ENCODE measurements at regions not wholly inside any gene's neighbourhood (a gene's known extent, or its start where the extent isn't known, plus 50 kb on each side); places are given as distances from the start of the nearest gene placed in this dataset.
"Not testable (repeated sequence)": the region's sequence is repeated elsewhere in the genome, so short reads cannot be mapped to it uniquely, and the experiment has no call there.

DNA sequence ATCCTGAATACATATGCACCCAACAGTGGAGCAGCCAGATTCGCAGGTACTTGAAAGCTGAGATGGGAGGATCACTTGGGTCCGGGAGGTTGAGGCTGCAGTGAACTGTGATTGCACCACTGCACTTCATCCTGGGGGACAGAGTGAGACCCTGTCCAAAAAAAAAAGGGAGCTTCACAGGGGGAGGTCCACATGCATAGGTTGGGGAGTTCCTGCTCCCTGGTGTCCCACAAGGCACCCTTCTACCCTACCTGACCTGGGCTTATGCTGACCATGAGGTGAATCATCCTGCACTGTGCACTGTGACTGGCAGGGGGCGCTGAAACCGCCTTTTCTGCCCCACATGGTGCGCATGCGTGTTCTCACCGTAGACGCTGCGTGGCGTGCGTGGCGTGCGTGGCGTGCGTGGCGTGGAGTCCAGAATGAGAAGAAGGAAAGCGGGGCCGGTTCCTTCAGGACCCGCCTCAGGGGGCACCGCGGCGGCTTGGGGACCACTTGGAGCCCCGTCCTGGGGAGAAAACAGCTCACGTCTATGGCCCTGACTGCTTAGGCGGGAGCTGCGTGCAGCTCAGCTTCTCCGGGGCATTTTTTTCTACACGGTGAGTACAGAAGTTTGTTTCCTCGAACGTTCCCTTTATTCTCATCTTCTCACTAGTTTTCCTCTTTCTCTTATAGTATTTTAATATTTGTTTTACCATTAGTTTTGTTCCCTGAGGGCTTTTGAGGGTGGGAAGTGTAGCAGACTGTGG is 116.6 kb upstream of the GRK3 start:
- peak in 5 of 6 donors; percentile 77 to 97 (median 84) for DNase-seq (ENCODE audit: low read depth in 4 of 6, low spot score in 6 of 6)
- 3% methylated on average over 24 of the region's 30 CpGs for WGBS (ENCODE audit: insufficient coverage)
- no peaks in the 10 kb centered on the region for H3K27me3 ChIP-seq (ENCODE audit: control insufficient read depth, insufficient read depth, low read length)
- peaks cover 6% of the 10 kb centered on the region for H3K36me3 ChIP-seq (ENCODE audit: control insufficient read depth, insufficient read depth, low read length)
- H3K27ac ChIP-seq (ENCODE audit: low read depth, low read length) = peak overlapping the region; percentile 31
- peak overlapping the region; percentile 68 for H3K4me3 ChIP-seq (ENCODE audit: low read depth, low read length)
- H3K9me3 ChIP-seq (ENCODE audit: control insufficient read depth, insufficient read depth, low read length) = no peaks in the 10 kb centered on the region
- peaks cover 14% of the 10 kb centered on the region for H3K4me1 ChIP-seq (ENCODE audit: control insufficient read depth, insufficient read depth, low read length)

DNA sequence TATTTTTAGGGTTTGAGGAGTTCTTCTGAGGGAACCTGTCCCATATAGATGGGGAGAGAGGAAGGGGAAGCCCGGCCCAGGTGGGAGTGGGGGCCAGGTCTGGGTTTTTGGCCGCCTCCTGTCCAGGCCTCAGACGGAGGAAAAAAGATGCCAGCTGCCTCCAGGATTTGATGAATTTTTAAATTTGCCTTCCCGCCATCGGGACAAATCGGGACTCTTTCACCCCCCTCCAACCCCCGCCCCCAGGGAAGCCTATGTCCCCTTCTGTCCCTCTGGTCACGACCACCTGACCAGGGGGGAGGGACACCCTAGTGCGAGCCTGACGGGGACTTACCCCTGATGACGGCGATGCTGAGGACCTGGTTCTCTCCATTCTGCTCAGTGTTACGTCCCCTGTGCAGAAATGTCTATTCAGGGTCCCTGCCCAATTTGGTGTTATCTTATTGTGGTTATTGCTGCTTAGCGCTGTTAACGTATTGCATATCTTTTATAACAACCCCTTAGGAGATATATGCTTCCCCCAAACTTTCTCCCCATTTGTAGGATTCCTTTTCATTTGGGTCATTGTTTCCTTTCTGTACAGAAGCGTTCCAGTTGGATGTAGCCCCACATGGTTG is 115.9 kb upstream of the GRK3 start:
- H3K27ac ChIP-seq (ENCODE audit: low read depth, low read length) = no peak overlapping the region
- peaks cover 11% of the 10 kb centered on the region for H3K36me3 ChIP-seq (ENCODE audit: control insufficient read depth, insufficient read depth, low read length)
- H3K4me3 ChIP-seq (ENCODE audit: low read depth, low read length) = peak overlapping the region; percentile 68
- H3K27me3 ChIP-seq (ENCODE audit: control insufficient read depth, insufficient read depth, low read length) = no peaks in the 10 kb centered on the region
- 0% methylated on average over 7 of the region's 16 CpGs for WGBS (ENCODE audit: insufficient coverage)
- H3K9me3 ChIP-seq (ENCODE audit: control insufficient read depth, insufficient read depth, low read length) = no peaks in the 10 kb centered on the region
- peak in 2 of 6 donors; percentile 12 to 16 for DNase-seq (ENCODE audit: low read depth in 4 of 6, low spot score in 6 of 6)
- peaks cover 14% of the 10 kb centered on the region for H3K4me1 ChIP-seq (ENCODE audit: control insufficient read depth, insufficient read depth, low read length)

DNA sequence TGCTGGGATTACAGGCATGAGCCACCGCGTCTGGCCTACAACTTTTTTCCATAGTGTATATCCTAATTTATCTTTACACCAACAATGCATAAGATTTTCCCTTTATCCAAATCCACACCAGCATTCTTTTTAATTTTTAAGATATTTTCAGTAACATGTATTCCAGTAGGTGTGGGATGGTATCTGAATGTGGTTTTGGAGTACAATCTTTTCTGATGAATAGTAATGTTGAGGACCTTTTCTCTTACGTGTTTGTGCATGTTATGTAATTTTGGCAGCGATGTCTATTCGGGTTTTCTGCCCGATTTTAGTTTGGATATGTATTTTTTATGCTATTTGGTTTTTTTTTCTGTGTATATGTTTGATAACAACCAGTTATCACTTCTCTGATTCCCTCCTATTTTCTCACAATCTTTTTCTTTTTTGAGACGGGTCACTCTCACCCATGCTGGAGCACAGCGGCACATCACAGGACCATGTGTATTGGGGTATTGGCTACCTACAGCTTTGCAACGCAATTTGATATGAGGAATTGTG is 114.6 kb upstream of the GRK3 start:
- peaks cover 14% of the 10 kb centered on the region for H3K4me1 ChIP-seq (ENCODE audit: control insufficient read depth, insufficient read depth, low read length)
- no peak overlapping the region for H3K4me3 ChIP-seq (ENCODE audit: low read depth, low read length)
- no peak overlapping the region for H3K27ac ChIP-seq (ENCODE audit: low read depth, low read length)
- DNase-seq (ENCODE audit: low read depth in 4 of 6, low spot score in 6 of 6) = no peak
- no peaks in the 10 kb centered on the region for H3K27me3 ChIP-seq (ENCODE audit: control insufficient read depth, insufficient read depth, low read length)
- H3K9me3 ChIP-seq (ENCODE audit: control insufficient read depth, insufficient read depth, low read length) = no peaks in the 10 kb centered on the region
- WGBS (ENCODE audit: insufficient coverage) = 100% methylated on average over 1 of the region's 9 CpGs
- peaks cover 12% of the 10 kb centered on the region for H3K36me3 ChIP-seq (ENCODE audit: control insufficient read depth, insufficient read depth, low read length)

DNA sequence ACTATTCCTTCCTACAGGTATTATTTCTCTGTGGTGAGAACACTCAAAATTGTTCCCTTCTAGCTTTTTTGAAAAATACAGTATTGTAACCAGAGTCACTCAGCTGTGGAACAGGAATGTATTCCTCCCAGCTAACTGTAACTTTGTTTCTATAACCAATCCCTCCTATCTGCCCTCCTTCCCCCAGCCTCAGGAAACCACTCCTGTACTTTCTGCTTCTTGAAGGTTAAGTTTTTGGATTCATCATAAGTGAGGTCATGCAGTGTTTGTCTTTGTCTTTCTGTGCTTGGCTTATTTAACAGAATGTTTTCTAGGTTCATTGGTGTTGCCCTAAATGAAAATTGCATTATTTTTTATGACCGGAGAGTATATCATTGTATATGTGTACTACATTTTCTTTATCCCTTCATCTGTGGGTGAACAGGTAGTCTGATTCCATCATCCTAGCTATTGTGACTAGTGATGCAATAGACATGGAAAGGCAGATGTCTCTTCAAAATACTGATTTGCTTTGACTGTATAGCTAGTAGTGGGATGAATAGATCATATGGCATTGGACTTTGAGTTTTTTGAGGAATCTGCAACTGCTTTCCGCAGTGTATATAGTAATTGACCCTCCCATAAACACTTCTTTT is 112.9 kb upstream of the GRK3 start:
- no peaks in the 10 kb centered on the region for H3K9me3 ChIP-seq (ENCODE audit: control insufficient read depth, insufficient read depth, low read length)
- no peak for DNase-seq (ENCODE audit: low read depth in 4 of 6, low spot score in 6 of 6)
- no peaks in the 10 kb centered on the region for H3K27me3 ChIP-seq (ENCODE audit: control insufficient read depth, insufficient read depth, low read length)
- H3K4me1 ChIP-seq (ENCODE audit: control insufficient read depth, insufficient read depth, low read length) = peaks cover 14% of the 10 kb centered on the region
- no peak overlapping the region for H3K4me3 ChIP-seq (ENCODE audit: low read depth, low read length)
- H3K36me3 ChIP-seq (ENCODE audit: control insufficient read depth, insufficient read depth, low read length) = peaks cover 16% of the 10 kb centered on the region
- WGBS (ENCODE audit: insufficient coverage) = no CpG with 5 or more reads among the region's 2 CpGs
- H3K27ac ChIP-seq (ENCODE audit: low read depth, low read length) = no peak overlapping the region

DNA sequence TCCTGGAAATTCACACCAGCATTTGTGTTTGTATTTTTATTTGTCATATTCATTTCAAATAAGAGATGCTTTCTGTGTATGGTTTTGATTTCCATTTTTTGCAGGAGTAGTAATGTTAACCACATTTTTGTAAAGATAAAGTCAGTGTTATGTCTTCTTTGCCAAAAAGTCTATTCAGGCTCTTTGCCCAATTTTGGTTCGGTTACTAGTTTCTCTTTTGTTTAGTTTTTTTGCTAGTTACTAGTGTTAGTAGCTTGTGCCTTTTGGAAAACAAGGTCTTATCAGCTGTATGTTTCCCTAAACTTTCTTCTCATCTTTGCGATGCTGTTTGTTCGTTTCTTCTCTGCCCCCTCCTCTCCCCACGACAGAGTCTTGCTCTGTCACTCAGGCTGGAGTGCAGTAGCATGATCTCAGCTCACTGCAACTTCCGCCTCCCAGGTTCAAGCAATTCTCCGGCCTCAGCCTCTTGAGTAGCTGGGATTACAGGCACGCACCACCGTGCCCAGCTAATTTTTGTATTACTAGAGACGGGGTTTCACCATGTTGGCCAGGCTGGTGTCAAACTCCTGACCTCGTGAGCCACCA is 112.3 kb upstream of the GRK3 start:
- H3K4me1 ChIP-seq (ENCODE audit: control insufficient read depth, insufficient read depth, low read length) = peaks cover 11% of the 10 kb centered on the region
- H3K27ac ChIP-seq (ENCODE audit: low read depth, low read length) = no peak overlapping the region
- 83% methylated on average over 9 of the region's 10 CpGs for WGBS (ENCODE audit: insufficient coverage)
- peaks cover 18% of the 10 kb centered on the region for H3K36me3 ChIP-seq (ENCODE audit: control insufficient read depth, insufficient read depth, low read length)
- H3K4me3 ChIP-seq (ENCODE audit: low read depth, low read length) = no peak overlapping the region
- H3K27me3 ChIP-seq (ENCODE audit: control insufficient read depth, insufficient read depth, low read length) = no peaks in the 10 kb centered on the region
- H3K9me3 ChIP-seq (ENCODE audit: control insufficient read depth, insufficient read depth, low read length) = no peaks in the 10 kb centered on the region
- DNase-seq (ENCODE audit: low read depth in 4 of 6, low spot score in 6 of 6) = no peak

DNA sequence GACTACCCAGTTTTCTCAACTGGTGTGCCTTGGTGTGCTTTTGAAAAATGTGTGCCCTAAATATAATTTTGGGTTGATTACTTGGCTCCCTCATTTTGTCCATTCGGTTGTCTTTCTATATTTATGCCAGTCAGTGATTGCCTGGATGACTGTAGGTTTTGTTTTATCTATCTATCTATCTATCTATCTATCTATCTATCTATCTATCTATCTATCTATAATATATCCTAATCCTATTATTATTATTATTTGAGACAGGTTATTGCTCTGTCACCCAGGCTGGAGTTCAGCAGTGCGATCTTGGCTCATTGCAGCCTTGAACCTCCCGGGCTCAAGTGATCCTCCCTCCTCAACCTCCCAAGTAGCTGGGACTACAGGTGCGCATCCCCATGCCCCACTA is 111.4 kb upstream of the GRK3 start:
- Histone ChIP-seq H3K36me3 (ENCODE audit: control insufficient read depth, insufficient read depth, low read length) (peaks cover 22% of the 10 kb centered on the region), H3K27ac (ENCODE audit: low read depth, low read length) (no peak overlapping the region), H3K4me1 (ENCODE audit: control insufficient read depth, insufficient read depth, low read length) (peaks cover 5% of the 10 kb centered on the region), H3K9me3 (ENCODE audit: control insufficient read depth, insufficient read depth, low read length) (no peaks in the 10 kb centered on the region), H3K27me3 (ENCODE audit: control insufficient read depth, insufficient read depth, low read length) (no peaks in the 10 kb centered on the region), H3K4me3 (ENCODE audit: low read depth, low read length) (no peak overlapping the region)
- no peak for DNase-seq (ENCODE audit: low read depth in 4 of 6, low spot score in 6 of 6)
- no CpG with 5 or more reads among the region's 4 CpGs for WGBS (ENCODE audit: insufficient coverage)

DNA sequence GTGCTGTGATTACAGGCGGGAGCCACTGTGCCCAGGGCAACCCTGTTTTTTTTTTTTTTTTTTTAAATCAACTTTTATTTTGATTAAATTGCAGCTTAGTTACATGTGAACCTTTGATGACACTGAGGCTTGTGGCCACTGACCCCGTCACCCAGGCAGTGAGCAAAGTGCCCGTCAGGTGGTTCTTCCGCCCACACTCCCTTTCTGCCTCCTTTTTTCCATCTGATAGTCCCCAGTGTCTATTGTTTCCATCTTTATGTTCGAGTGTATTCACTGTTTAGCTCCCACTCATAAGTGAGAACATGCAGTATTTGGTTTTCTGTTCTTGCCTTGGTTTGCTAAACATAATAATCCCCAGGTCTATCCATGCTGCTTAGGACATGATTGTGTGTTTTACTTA is 110.9 kb upstream of the GRK3 start:
- no peak overlapping the region for H3K4me3 ChIP-seq (ENCODE audit: low read depth, low read length)
- peaks cover 5% of the 10 kb centered on the region for H3K4me1 ChIP-seq (ENCODE audit: control insufficient read depth, insufficient read depth, low read length)
- no peaks in the 10 kb centered on the region for H3K9me3 ChIP-seq (ENCODE audit: control insufficient read depth, insufficient read depth, low read length)
- no peak overlapping the region for H3K27ac ChIP-seq (ENCODE audit: low read depth, low read length)
- H3K36me3 ChIP-seq (ENCODE audit: control insufficient read depth, insufficient read depth, low read length) = peaks cover 22% of the 10 kb centered on the region
- no peaks in the 10 kb centered on the region for H3K27me3 ChIP-seq (ENCODE audit: control insufficient read depth, insufficient read depth, low read length)
- 97% methylated on average over 3 of the region's 5 CpGs for WGBS (ENCODE audit: insufficient coverage)
- DNase-seq (ENCODE audit: low read depth in 4 of 6, low spot score in 6 of 6) = no peak

DNA sequence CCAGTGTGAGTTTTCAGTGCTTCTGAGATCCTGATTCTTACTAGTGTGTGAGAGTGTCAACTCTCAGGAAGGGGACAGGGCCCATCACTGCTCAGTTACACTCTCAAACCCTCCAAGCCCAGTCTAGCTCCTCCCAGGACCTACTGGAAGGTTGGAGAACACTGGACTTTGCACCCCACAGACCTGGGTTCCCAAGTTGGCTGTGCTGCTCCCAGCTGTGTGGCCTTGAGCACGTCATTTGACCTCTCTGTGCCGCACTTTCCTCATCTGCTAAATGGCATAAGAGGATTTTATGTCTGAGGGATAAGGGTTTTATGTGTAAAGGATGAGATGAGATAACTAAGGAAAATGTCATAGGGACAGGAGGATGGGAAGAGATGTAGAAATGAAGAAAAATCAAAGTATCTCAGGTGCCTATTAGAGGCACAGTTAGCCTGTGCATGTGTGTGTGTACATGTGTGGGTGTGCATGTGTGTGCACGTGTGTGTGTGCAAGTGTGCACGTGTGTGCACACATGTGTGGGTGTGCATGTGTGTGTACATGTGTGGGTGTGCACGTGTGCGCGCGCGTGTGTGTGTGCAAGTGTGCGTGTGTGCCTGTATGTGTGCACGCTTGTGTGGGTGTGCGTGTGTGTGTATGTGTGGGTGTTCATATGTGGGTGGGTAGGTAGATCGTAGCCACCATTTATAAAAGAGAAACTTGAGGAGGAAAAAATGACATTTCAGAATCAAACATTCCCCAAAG is 108.0 kb upstream of the GRK3 start:
- H3K36me3 ChIP-seq (ENCODE audit: control insufficient read depth, insufficient read depth, low read length) = peaks cover 34% of the 10 kb centered on the region
- 61% methylated on average over 7 of the region's 13 CpGs for WGBS (ENCODE audit: insufficient coverage)
- DNase-seq (ENCODE audit: low read depth in 4 of 6, low spot score in 6 of 6); H3K27ac ChIP-seq (ENCODE audit: low read depth, low read length); H3K4me3 ChIP-seq (ENCODE audit: low read depth, low read length); H3K27me3 ChIP-seq (ENCODE audit: control insufficient read depth, insufficient read depth, low read length); H3K4me1 ChIP-seq (ENCODE audit: control insufficient read depth, insufficient read depth, low read length); H3K9me3 ChIP-seq (ENCODE audit: control insufficient read depth, insufficient read depth, low read length): not testable (repeated sequence)

DNA sequence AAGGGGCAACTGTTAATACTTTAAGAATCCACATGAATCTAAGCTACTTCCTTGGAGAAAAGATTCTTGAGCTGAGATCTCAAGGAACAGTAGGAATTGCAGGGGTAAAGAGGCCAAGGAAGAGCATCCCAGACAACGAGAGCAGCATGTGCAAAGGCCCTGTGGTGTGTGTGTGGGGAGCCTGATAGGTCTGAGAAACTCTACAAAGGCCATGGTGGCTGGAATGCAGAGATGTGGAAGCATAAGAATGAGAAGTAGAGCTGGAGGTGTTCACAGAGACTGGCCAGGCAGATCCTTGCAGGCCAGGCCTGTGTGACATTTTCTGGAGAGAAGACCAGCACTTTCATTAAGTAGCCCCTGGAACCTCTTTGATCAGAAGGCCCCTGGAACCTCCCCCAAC is 105.8 kb upstream of the GRK3 start:
- not testable (repeated sequence) for H3K27me3 ChIP-seq (ENCODE audit: control insufficient read depth, insufficient read depth, low read length); H3K4me3 ChIP-seq (ENCODE audit: low read depth, low read length); H3K9me3 ChIP-seq (ENCODE audit: control insufficient read depth, insufficient read depth, low read length); DNase-seq (ENCODE audit: low read depth in 4 of 6, low spot score in 6 of 6); H3K4me1 ChIP-seq (ENCODE audit: control insufficient read depth, insufficient read depth, low read length); H3K27ac ChIP-seq (ENCODE audit: low read depth, low read length)
- H3K36me3 ChIP-seq (ENCODE audit: control insufficient read depth, insufficient read depth, low read length) = peaks cover 31% of the 10 kb centered on the region
- WGBS (ENCODE audit: insufficient coverage) = 92% methylated on average over 1 of the region's 1 CpG
